ENCODE measurements at regions not wholly inside any gene's neighbourhood (a gene's known extent, or its start where the extent isn't known, plus 50 kb on each side); places are given as distances from the start of the nearest gene placed in this dataset.

DNA sequence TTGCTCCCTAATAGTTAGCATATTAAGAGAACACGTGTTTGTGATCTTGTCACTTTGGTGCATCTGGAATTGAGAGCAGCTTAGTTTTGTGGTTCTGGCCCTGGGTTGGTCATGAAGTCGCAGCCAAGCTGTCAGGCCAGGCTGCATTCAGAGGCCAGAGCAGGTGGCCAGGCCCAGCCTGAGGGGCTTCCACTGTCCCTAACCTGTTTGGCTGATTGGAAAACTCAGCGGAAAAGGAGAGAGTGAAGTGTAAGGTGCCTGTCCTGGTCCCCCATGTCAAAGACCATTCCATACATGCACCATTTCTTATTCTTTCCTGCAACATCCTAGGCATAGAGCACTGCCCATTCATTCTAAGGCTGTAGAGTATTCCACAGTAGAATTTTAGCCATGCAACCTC lies 111.5 kb upstream of the IGLL5 start:
- H3K4me3 ChIP-seq (replicated peaks; ENCODE audit: low read depth, low read length): no peak overlapping the region
- no peak for DNase-seq (ENCODE audit: extremely low read depth, insufficient read length)
- no peaks in the 10 kb centered on the region for H3K36me3 ChIP-seq (ENCODE audit: control insufficient read depth, insufficient read depth, low read length)
- no peaks in the 10 kb centered on the region for H3K27me3 ChIP-seq (replicated peaks; ENCODE audit: control insufficient read depth, insufficient read depth, low read length)
- TF ChIP-seq, protein P1, sequence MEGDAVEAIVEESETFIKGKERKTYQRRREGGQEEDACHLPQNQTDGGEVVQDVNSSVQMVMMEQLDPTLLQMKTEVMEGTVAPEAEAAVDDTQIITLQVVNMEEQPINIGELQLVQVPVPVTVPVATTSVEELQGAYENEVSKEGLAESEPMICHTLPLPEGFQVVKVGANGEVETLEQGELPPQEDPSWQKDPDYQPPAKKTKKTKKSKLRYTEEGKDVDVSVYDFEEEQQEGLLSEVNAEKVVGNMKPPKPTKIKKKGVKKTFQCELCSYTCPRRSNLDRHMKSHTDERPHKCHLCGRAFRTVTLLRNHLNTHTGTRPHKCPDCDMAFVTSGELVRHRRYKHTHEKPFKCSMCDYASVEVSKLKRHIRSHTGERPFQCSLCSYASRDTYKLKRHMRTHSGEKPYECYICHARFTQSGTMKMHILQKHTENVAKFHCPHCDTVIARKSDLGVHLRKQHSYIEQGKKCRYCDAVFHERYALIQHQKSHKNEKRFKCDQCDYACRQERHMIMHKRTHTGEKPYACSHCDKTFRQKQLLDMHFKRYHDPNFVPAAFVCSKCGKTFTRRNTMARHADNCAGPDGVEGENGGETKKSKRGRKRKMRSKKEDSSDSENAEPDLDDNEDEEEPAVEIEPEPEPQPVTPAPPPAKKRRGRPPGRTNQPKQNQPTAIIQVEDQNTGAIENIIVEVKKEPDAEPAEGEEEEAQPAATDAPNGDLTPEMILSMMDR (IDR thresholded peaks at IDR 0.05; ENCODE audit: insufficient read depth, low read length, poor library complexity, severe bottlenecking): no peak

DNA sequence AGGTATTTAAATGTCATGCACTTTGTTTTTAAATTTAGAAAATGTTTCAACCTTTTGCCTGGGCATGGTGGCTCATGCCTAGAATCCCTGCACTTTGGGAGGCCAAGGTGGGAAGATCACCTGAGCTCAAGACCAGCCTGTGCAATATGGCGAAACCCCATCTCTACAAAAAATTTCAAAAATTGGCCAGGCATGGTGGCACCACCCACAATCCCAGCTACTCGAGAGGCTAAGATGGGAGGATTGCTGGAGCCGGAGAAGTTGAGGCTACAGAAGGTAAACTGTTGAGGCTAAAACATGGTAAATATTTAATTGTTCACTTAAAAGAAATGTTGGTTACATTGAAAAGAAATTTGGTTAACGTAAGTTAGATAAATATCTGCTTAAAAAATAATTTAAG lies 108.4 kb upstream of the IGLL5 start:
- no peak for DNase-seq (ENCODE audit: extremely low read depth, insufficient read length)
- Histone ChIP-seq H3K27me3 (replicated peaks; ENCODE audit: control insufficient read depth, insufficient read depth, low read length) (no peaks in the 10 kb centered on the region), H3K4me3 (replicated peaks; ENCODE audit: low read depth, low read length) (no peak overlapping the region), H3K36me3 (ENCODE audit: control insufficient read depth, insufficient read depth, low read length) (no peaks in the 10 kb centered on the region)
- TF ChIP-seq, protein P1 (IDR thresholded peaks at IDR 0.05; ENCODE audit: insufficient read depth, low read length, poor library complexity, severe bottlenecking): no peak

DNA sequence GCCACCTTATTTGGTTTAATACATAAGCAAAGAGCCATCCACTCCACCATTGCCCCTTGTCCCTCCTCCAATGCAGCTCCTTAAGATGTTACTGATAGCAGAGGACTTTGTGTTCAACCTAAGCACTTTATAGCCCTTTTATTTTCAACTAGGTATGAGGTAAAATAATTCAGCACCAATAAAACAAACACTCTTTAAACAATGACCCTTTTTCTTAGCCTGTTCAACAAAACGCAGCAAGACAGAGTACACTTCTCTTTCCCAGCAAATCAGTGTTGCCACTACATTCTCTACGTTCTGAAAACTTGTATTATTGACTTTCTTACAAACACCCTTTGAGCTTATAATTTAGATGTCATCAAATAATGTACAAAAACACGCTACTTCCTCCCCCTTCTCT lies 104.0 kb upstream of the IGLL5 start:
- no peak for DNase-seq (ENCODE audit: extremely low read depth, insufficient read length)
- Histone ChIP-seq H3K27me3 (replicated peaks; ENCODE audit: control insufficient read depth, insufficient read depth, low read length) (no peaks in the 10 kb centered on the region), H3K4me3 (replicated peaks; ENCODE audit: low read depth, low read length) (no peak overlapping the region), H3K36me3 (ENCODE audit: control insufficient read depth, insufficient read depth, low read length) (no peaks in the 10 kb centered on the region)
- TF ChIP-seq, protein P1 (IDR thresholded peaks at IDR 0.05; ENCODE audit: insufficient read depth, low read length, poor library complexity, severe bottlenecking): no peak

DNA sequence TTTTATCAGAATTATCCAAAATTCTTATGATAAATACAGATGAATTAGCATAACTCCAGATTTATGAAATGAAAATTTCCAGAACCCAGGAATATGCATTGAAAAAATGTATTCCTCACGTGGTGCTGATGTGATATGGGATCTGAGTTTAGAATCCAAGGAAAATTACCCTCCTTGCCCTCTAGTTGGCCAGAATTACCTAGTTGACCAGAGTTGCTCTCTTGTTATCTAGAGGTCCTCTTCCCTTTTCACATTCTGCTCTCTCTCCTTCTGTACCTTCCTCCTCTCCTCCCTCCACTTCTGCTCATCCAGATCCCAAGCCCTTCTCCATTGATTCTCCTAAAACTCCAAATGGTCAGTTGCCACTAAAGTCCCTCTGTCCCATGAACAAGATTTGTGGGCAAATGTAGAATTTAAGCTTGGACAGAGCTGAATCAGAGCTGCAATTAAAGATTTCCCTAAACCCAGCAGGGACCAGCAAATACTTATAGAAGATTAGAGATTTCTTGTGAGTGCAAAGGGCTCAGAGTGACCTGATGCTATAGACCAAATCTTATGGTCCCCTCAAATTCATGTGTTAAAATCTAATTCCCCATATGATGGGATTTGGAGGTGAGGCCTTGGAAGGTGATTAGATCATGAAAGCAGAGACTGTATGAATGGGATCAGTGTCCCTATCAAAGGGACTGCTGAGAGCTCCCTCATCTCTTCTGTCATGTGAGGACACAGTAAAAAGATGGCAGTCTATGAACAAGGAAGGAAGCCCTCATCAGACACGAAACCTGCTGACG lies 103.2 kb upstream of the IGLL5 start:
- H3K27me3 ChIP-seq (replicated peaks; ENCODE audit: control insufficient read depth, insufficient read depth, low read length): no peaks in the 10 kb centered on the region
- H3K36me3 ChIP-seq (ENCODE audit: control insufficient read depth, insufficient read depth, low read length): no peaks in the 10 kb centered on the region
- no peak overlapping the region for H3K4me3 ChIP-seq (replicated peaks; ENCODE audit: low read depth, low read length)
- TF ChIP-seq, protein P1 (IDR thresholded peaks at IDR 0.05; ENCODE audit: insufficient read depth, low read length, poor library complexity, severe bottlenecking): no peak
- DNase-seq (ENCODE audit: extremely low read depth, insufficient read length): no peak

DNA sequence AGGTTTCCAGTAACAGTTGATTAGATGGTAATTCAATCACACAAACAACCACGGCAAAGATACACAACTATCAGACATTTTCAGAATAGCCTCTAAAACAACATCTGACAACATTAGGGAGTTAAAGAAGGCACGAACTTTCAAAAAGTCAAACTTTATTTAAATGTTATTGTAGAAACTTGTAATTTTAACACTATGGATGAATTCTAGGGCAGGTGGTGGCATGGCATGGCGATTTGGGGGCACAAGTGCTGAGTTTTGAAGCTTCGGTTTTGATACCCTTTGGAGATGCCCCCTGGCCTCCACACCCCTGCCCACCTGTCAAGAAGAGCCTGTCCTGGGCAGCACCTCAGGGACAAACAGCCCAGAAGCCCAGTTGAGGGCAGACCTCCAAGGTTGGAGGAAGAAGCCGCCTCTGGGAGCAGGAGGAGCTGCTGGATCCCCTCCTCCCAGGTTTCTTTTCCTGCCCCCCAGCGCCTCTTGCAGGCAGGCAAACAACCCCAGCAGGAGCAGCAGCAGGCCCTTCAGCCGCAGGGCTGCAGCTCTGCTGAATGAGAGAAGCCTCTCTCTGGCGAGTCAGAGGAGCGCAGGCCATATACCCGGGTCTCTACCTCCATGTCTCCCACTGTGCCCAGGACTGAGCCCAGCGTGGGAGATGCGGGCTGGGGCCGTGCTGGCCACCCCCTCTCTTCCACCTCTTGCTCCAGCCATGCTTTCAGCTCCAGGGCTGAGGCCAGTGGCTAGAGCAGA lies 102.1 kb upstream of the IGLL5 start:
- Histone ChIP-seq H3K27me3 (replicated peaks; ENCODE audit: control insufficient read depth, insufficient read depth, low read length) (no peaks in the 10 kb centered on the region), H3K36me3 (ENCODE audit: control insufficient read depth, insufficient read depth, low read length) (no peaks in the 10 kb centered on the region), H3K4me3 (replicated peaks; ENCODE audit: low read depth, low read length) (no peak overlapping the region)
- DNase-seq (ENCODE audit: extremely low read depth, insufficient read length): no peak
- TF ChIP-seq, protein P1 (IDR thresholded peaks at IDR 0.05; ENCODE audit: insufficient read depth, low read length, poor library complexity, severe bottlenecking): no peak
